ENCODE measurements at regions not wholly inside any gene's neighbourhood (a gene's known extent, or its start where the extent isn't known, plus 50 kb on each side); places are given as distances from the start of the nearest gene placed in this dataset.

GRCh38 chr12:115716551-115716950, 560.9 kb downstream of the MED13L start:
- no peak overlapping the region for H3K27ac ChIP-seq
- TF ChIP-seq, protein P1, sequence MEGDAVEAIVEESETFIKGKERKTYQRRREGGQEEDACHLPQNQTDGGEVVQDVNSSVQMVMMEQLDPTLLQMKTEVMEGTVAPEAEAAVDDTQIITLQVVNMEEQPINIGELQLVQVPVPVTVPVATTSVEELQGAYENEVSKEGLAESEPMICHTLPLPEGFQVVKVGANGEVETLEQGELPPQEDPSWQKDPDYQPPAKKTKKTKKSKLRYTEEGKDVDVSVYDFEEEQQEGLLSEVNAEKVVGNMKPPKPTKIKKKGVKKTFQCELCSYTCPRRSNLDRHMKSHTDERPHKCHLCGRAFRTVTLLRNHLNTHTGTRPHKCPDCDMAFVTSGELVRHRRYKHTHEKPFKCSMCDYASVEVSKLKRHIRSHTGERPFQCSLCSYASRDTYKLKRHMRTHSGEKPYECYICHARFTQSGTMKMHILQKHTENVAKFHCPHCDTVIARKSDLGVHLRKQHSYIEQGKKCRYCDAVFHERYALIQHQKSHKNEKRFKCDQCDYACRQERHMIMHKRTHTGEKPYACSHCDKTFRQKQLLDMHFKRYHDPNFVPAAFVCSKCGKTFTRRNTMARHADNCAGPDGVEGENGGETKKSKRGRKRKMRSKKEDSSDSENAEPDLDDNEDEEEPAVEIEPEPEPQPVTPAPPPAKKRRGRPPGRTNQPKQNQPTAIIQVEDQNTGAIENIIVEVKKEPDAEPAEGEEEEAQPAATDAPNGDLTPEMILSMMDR (IDR thresholded peaks at IDR 0.05; ENCODE audit: low read depth, low read length) = no peak
- no peak for DNase-seq
- H3K4me3 ChIP-seq (ENCODE audit: low read depth, low read length) = no peak overlapping the region
- peaks cover 12% of the 10 kb centered on the region for H3K27me3 ChIP-seq (ENCODE audit: insufficient read depth, low read depth, severe bottlenecking)
- H3K36me3 ChIP-seq = no peaks in the 10 kb centered on the region
- H3K9me3 ChIP-seq (ENCODE audit: severe bottlenecking) = no peaks in the 10 kb centered on the region

- no peak overlapping the region for H3K27ac ChIP-seq
- no peaks in the 10 kb centered on the region for H3K36me3 ChIP-seq
- no peak for DNase-seq
- H3K27me3 ChIP-seq (ENCODE audit: insufficient read depth, low read depth, severe bottlenecking) = peaks cover 12% of the 10 kb centered on the region
- TF ChIP-seq, protein P1 (IDR thresholded peaks at IDR 0.05; ENCODE audit: low read depth, low read length) = no peak
- H3K4me3 ChIP-seq (ENCODE audit: low read depth, low read length) = no peak overlapping the region
- H3K9me3 ChIP-seq (ENCODE audit: severe bottlenecking) = no peaks in the 10 kb centered on the region
These were observed 564.8 kb downstream of the MED13L start for GRCh38 chr12:115712676-115713075.

DNA sequence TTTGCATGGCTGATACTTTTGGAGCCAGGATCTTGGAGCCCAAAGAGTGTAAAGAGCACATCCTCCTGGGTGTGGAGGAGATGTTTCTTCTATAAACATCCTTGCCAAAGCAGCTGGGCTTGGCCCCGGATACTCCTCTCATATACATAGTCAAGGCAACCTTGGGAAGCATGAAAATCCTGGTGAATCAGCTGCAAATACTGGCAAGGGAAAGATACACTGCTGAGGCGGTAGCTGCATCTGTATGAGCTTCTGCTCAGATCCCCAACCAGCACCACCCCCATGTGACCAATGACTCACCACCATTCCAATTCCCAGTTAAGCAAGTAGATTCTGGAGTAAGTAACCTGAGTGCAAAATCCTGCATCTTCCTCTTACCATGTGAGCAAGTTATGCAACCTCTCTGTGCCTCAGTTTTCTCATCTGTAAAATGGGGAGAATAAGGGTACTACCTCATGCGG, 567.4 kb downstream of the MED13L start:
- Histone ChIP-seq H3K9me3 (ENCODE audit: severe bottlenecking) (peaks cover 3% of the 10 kb centered on the region), H3K27ac (no peak overlapping the region), H3K36me3 (no peaks in the 10 kb centered on the region), H3K4me3 (ENCODE audit: low read depth, low read length) (no peak overlapping the region), H3K27me3 (ENCODE audit: insufficient read depth, low read depth, severe bottlenecking) (peaks cover 7% of the 10 kb centered on the region)
- TF ChIP-seq, protein P1 (IDR thresholded peaks at IDR 0.05; ENCODE audit: low read depth, low read length) = no peak
- DNase-seq = no peak

- Histone ChIP-seq H3K4me3 (ENCODE audit: low read depth, low read length) (no peak overlapping the region), H3K27ac (no peak overlapping the region), H3K27me3 (ENCODE audit: insufficient read depth, low read depth, severe bottlenecking) (peaks cover 7% of the 10 kb centered on the region), H3K36me3 (no peaks in the 10 kb centered on the region), H3K9me3 (ENCODE audit: severe bottlenecking) (peaks cover 3% of the 10 kb centered on the region)
- DNase-seq = no peak
- TF ChIP-seq, protein P1 (IDR thresholded peaks at IDR 0.05; ENCODE audit: low read depth, low read length) = no peak
These were observed 567.9 kb downstream of the MED13L start for GRCh38 chr12:115709540-115710011.

DNA sequence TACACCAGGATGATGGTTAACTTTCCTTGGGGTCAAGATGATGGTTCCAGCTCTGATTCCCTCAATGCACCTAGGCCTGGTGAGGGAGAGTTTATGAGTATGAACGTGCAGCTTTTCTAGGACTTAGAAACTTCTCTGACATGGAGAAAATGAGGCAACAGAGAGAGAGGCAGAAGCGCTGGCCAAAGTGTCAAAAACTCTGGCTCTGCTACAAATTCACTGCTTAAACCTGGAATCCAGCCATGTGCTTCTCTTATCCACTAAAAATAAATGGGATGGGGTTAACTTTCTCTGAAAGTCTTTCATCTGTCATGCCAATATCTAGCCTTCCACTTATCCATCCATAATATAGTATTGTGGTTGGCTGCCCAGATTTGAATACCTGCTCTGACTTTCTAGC, 568.7 kb downstream of the MED13L start:
- no peaks in the 10 kb centered on the region for H3K36me3 ChIP-seq
- DNase-seq = no peak
- TF ChIP-seq, protein P1 (IDR thresholded peaks at IDR 0.05; ENCODE audit: low read depth, low read length) = no peak
- H3K9me3 ChIP-seq (ENCODE audit: severe bottlenecking) = peaks cover 3% of the 10 kb centered on the region
- H3K27ac ChIP-seq = no peak overlapping the region
- no peak overlapping the region for H3K4me3 ChIP-seq (ENCODE audit: low read depth, low read length)
- peaks cover 7% of the 10 kb centered on the region for H3K27me3 ChIP-seq (ENCODE audit: insufficient read depth, low read depth, severe bottlenecking)

- TF ChIP-seq, protein P1 (IDR thresholded peaks at IDR 0.05; ENCODE audit: low read depth, low read length) = no peak
- Histone ChIP-seq H3K27me3 (ENCODE audit: insufficient read depth, low read depth, severe bottlenecking) (peaks cover 7% of the 10 kb centered on the region), H3K9me3 (ENCODE audit: severe bottlenecking) (peaks cover 3% of the 10 kb centered on the region), H3K4me3 (ENCODE audit: low read depth, low read length) (no peak overlapping the region), H3K27ac (no peak overlapping the region), H3K36me3 (no peaks in the 10 kb centered on the region)
- no peak for DNase-seq
These were observed 576.5 kb downstream of the MED13L start for GRCh38 chr12:115700896-115701465.

All from WERI-Rb-1 (cell line).